Panc1 (cell line): ENCODE measurements at regions not wholly inside any gene's neighbourhood (a gene's known extent, or its start where the extent isn't known, plus 50 kb on each side); places are given as distances from the start of the nearest gene placed in this dataset.

Source experiments
- ATAC-seq: fragments of 200-7000 bp; cut with Tn5 transposase; 2 replicates; pipeline ENCODE4 v1.9.1; 2020; ENCODE audit warnings: mild to moderate bottlenecking, moderate library complexity
- BruUV-seq: library from RNA; stranded (reverse); fragments of 400-500 nt; replicated peaks from 2 replicates; lab custom pipeline; 2021; lab: Mats Ljungman, UMichigan
- CTCF ChIA-PET: fragments of 300-600 bp; sonication (Branson Sonifier 250); formaldehyde crosslinking; loops from one replicate; lab custom pipeline; 2022; ENCODE audit warnings: antibody characterized with exemption; lab: Charles Lee
- POLR2A ChIA-PET: fragments of 300-600 bp; sonication (Branson Sonifier 250); formaldehyde crosslinking; loops from one replicate; lab custom pipeline; 2022; ENCODE audit warnings: antibody characterized with exemption; lab: Charles Lee
- DNase-seq: peaks from one replicate; pipeline ENCODE4 v3.0.0-alpha.2; 2010; ENCODE audit warnings: low read depth, low spot score
- H3K27ac ChIP-seq: 2 replicates; pipeline ENCODE4 v1.5.1; 2011; ENCODE audit warnings: mild to moderate bottlenecking, low read length, inconsistent platforms
- H3K27me3 ChIP-seq: fragments of 200-500 bp; sonication (Bioruptor generic); 2 replicates; pipeline ENCODE4 v1.6.0; 2014; ENCODE audit warnings: low read length, inconsistent platforms; ENCODE audit not compliant: control insufficient read depth, insufficient read depth
- H3K36me3 ChIP-seq: fragments of 200-500 bp; sonication (Bioruptor generic); 2 replicates; pipeline ENCODE4 v1.5.1; 2014; ENCODE audit warnings: inconsistent platforms, mild to moderate bottlenecking, low read length, moderate library complexity; ENCODE audit not compliant: control insufficient read depth, insufficient read depth
- H3K4me1 ChIP-seq: 2 replicates; pipeline ENCODE4 v1.5.1; 2011; ENCODE audit warnings: inconsistent platforms, mild to moderate bottlenecking, low read length, moderate library complexity; ENCODE audit not compliant: control insufficient read depth, insufficient read depth
- H3K4me3 ChIP-seq, 2 experiments: 2 replicates each; pipeline ENCODE4 v1.5.1; 2011 to 2012; ENCODE audit warnings: low read depth in 2 of 2, low read length in 2 of 2, mild to moderate bottlenecking in 2 of 2, inconsistent platforms in 1 of 2, moderate library complexity in 1 of 2
- H3K9me3 ChIP-seq: fragments of 200-500 bp; sonication (Bioruptor generic); 2 replicates; pipeline ENCODE4 v1.5.1; 2014; ENCODE audit warnings: low read depth, mild to moderate bottlenecking, inconsistent platforms, low read length, moderate library complexity; ENCODE audit not compliant: control insufficient read depth, insufficient read depth
- CTCF ChIP-seq: fragments of 450-650 bp; IDR thresholded peaks from 2 replicates; pipeline ENCODE4 v1.5.1; 2017; ENCODE audit warnings: mild to moderate bottlenecking
- POLR2AphosphoS5 ChIP-seq: IDR thresholded peaks from 2 replicates; pipeline ENCODE4 v1.6.1; 2012; ENCODE audit warnings: mild to moderate bottlenecking, low read depth, low read length, moderate library complexity
- REST ChIP-seq, 2 experiments: IDR thresholded peaks; 2 replicates each; pipeline ENCODE4 v1.6.1; 2011 to 2012; ENCODE audit warnings: low read depth in 2 of 2, control low read depth in 1 of 2, low read length in 1 of 2, mild to moderate bottlenecking in 1 of 2, moderate library complexity in 1 of 2; ENCODE audit not compliant: insufficient read depth in 1 of 2
- SIN3A ChIP-seq: IDR thresholded peaks from 2 replicates; pipeline ENCODE4 v1.6.1; 2012; ENCODE audit warnings: low read depth, mild to moderate bottlenecking, low read length, moderate library complexity, borderline replicate concordance; ENCODE audit not compliant: insufficient read depth
- TCF7L2 ChIP-seq: IDR thresholded peaks from 2 replicates; pipeline ENCODE4 v1.6.1; 2011; ENCODE audit warnings: mild to moderate bottlenecking, low read depth, low read length, inconsistent platforms
- in situ Hi-C: cut with HindIII; loops from 2 replicates; pipeline ENCODE4 v1.10.0; 2016; ENCODE audit warnings: low sequenced_read_pairs, low pct_unique_long_range_greater_than_20kb
- intact Hi-C: fragments of 100-400 bp; cut with micrococcal nuclease; formaldehyde crosslinking; loops from one replicate; pipeline ENCODE4 v1.10.0; 2022; ENCODE audit not compliant: unreplicated experiment

DNA sequence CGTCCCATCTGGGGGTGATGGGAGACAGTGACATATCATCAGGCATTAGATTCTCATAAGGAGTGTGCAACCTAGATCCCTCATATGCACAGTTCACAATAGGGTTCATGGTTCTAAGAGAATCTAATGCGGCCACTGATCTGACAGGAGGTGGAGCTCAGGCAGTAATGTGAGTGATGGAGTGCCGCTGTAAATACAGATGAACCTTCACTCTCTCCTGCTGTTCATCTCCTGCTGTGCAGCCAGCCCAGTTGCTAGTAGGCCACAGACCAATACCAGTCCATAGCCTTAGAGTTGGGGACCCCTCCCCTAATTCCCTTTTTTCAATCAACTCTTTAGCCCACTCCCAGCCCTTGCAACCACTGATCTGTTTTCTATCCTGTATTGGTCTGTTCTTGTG, 581.1 kb upstream of the AUTS2 start:
- BruUV-seq = no TSS peak
- POLR2A ChIA-PET = interaction anchor here (0.6 kb wide), 1 partner anchor 432 kb away, joined by 3 read pairs; no protein-coding TSS in a partner anchor
- no peaks in the 10 kb centered on the region; the same call in 1 of the 2 replicates for H3K36me3 ChIP-seq
- H3K4me3 ChIP-seq = no peak overlapping the region
- no peak for ATAC-seq
- in situ Hi-C loops = no loop called here
- H3K27me3 ChIP-seq = no peaks in the 10 kb centered on the region
- TF ChIP-seq REST (IDR thresholded peaks at IDR 0.05; ENCODE audit: insufficient read depth in 1 of 2, low read depth in 2 of 2, low read length in 1 of 2) = no peak
- no peak for TF ChIP-seq TCF7L2
- TF ChIP-seq CTCF = no peak
- no peak for TF ChIP-seq SIN3A
- no peak for TF ChIP-seq POLR2AphosphoS5
- CTCF ChIA-PET = no interaction called here
- no peaks in the 10 kb centered on the region for H3K9me3 ChIP-seq
- intact Hi-C loops = no loop called here
- DNase-seq = no peak
- no peak overlapping the region for H3K27ac ChIP-seq
- H3K4me1 ChIP-seq = no peaks in the 10 kb centered on the region

DNA sequence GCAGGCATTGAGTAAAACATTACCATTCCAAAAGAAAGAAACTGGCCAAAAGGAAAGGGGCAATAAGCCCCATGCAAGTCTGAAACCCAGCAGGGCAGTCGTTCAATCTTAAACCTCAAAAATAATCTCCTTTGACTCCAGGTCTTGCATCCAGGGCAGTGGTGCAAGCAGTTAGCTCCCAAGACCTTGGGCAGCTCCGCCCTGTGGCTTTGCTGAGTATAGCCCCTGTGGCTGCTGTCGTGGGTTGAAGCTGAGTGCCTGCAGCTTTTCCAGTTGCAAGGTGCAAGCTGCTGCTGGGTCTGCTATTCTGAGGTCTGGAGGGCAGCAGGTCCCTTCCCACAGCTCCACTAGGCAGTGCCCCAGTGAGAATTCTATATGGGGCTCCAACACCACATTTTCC, 580.1 kb upstream of the AUTS2 start:
- Histone ChIP-seq H3K27me3 (no peaks in the 10 kb centered on the region), H3K36me3 (no peaks in the 10 kb centered on the region), H3K9me3 (no peaks in the 10 kb centered on the region), H3K27ac (no peak overlapping the region), H3K4me3 (no peak overlapping the region), H3K4me1 (no peaks in the 10 kb centered on the region)
- DNase-seq (no peak), ATAC-seq (no peak)
- BruUV-seq = no TSS peak
- CTCF ChIA-PET = no interaction called here
- TF ChIP-seq REST (IDR thresholded peaks at IDR 0.05; ENCODE audit: insufficient read depth in 1 of 2, low read depth in 2 of 2, low read length in 1 of 2) (no peak), POLR2AphosphoS5 (no peak), SIN3A (no peak)
- POLR2A ChIA-PET = no interaction called here
- in situ Hi-C loops (no loop called here), intact Hi-C loops (no loop called here)
